Left lung (tissue), 4 donors: ENCODE measurements at regions not wholly inside any gene's neighbourhood (a gene's known extent, or its start where the extent isn't known, plus 50 kb on each side); places are given as distances from the start of the nearest gene placed in this dataset.

ENCODE experiments used
- ATAC-seq: fragments of 200-7000 bp; cut with Tn5 transposase; one replicate; pipeline ENCODE4 v1.9.1; 2020; ENCODE audit warnings: moderate library complexity
- DNase-seq, 4 donors: peaks; one replicate each; pipeline ENCODE4 v3.0.0-alpha.2; 2013 to 2020
- H3K27ac ChIP-seq, 2 donors: fragments of 200-600 bp; sonication (generic) in 1 of 2; one replicate each; pipeline versions ENCODE4 v1.5.0 to v1.8.0; 2020 to 2021
- H3K27me3 ChIP-seq, 2 donors: fragments of 200-600 bp; sonication (generic) in 1 of 2; one replicate each; pipeline versions ENCODE4 v1.5.0 to v1.8.0; 2020 to 2021
- H3K36me3 ChIP-seq, 2 donors: fragments of 200-600 bp; sonication (generic) in 1 of 2; one replicate each; pipeline versions ENCODE4 v1.5.0 to v1.8.0; 2020 to 2021
- H3K4me1 ChIP-seq, 2 donors: fragments of 200-600 bp; one replicate each; pipeline ENCODE4 v1.8.0; 2021
- H3K4me3 ChIP-seq, 2 donors: fragments of 200-600 bp; sonication (generic) in 1 of 2; one replicate each; pipeline versions ENCODE4 v1.5.0 to v1.8.0; 2020 to 2021; ENCODE audit warnings: mild to moderate bottlenecking in 1 of 2
- H3K9me3 ChIP-seq, 2 donors: fragments of 200-600 bp; sonication (generic) in 1 of 2; one replicate each; pipeline versions ENCODE4 v1.5.0 to v1.8.0; 2020 to 2021
- CTCF ChIP-seq, 2 donors: fragments of 200-600 bp; sonication (generic) in 1 of 2; IDR thresholded peaks; one replicate each; pipeline versions ENCODE4 v1.5.0 to v1.8.0; 2021; ENCODE audit warnings: antibody characterized with exemption in 2 of 2
- intact Hi-C, 2 donors: fragments of 100-400 bp; cut with DNase I; formaldehyde crosslinking; loops; one replicate each; pipeline versions ENCODE4 v1.11.2 to v1.14.2; 2022
- donor health status: DM: no; HTN: yes; CAD: no.
- donor health status: DM: no; HTN: no; CAD: no.

- no peak overlapping the region for H3K4me3 ChIP-seq
Measured at GRCh38 chr13:74187564-74187963, 53.4 kb upstream of the KLF12 start.

GRCh38 chr13:74184283-74184682, 50.1 kb upstream of the KLF12 start:
- DNase-seq, result no peak

More at GRCh38 chr13:74187564-74187963, 53.4 kb upstream of the KLF12 start:
- H3K9me3 ChIP-seq, result no peaks in the 10 kb centered on the region
- no peak overlapping the region for H3K27ac ChIP-seq
- intact Hi-C loops, result no loop called here
- H3K4me1 ChIP-seq, result no peaks in the 10 kb centered on the region
- no peak for TF ChIP-seq CTCF (IDR thresholded peaks at IDR 0.05)
- no peak for ATAC-seq
- no peaks in the 10 kb centered on the region for H3K36me3 ChIP-seq
- no peaks in the 10 kb centered on the region for H3K27me3 ChIP-seq
- DNase-seq, result no peak

More at GRCh38 chr13:74184283-74184682, 50.1 kb upstream of the KLF12 start:
- TF ChIP-seq CTCF (IDR thresholded peaks at IDR 0.05), result no peak
- ATAC-seq, result no peak
- no peak overlapping the region for H3K4me3 ChIP-seq
- H3K36me3 ChIP-seq, result no peaks in the 10 kb centered on the region
- H3K27me3 ChIP-seq, result no peaks in the 10 kb centered on the region
- H3K9me3 ChIP-seq, result no peaks in the 10 kb centered on the region
- intact Hi-C loops, result no loop called here
- no peaks in the 10 kb centered on the region for H3K4me1 ChIP-seq
- no peak overlapping the region for H3K27ac ChIP-seq
